Vagina (tissue), 2 donors: ENCODE measurements at regions not wholly inside any gene's neighbourhood (a gene's known extent, or its start where the extent isn't known, plus 50 kb on each side); places are given as distances from the start of the nearest gene placed in this dataset.

Experiments used
- POLR2A ChIP-seq, 2 donors: fragments of 450-650 bp; IDR thresholded peaks; one replicate each; pipeline ENCODE4 v1.6.1; 2017; ENCODE audit warnings: antibody characterized with exemption in 2 of 2, mild to moderate bottlenecking in 2 of 2, moderate library complexity in 2 of 2
- POLR2AphosphoS5 ChIP-seq, 2 donors: sonication (generic); formaldehyde crosslinking; IDR thresholded peaks; one replicate each; pipeline ENCODE4 v1.9.0; 2017; ENCODE audit warnings: antibody characterized with exemption in 2 of 2, mild to moderate bottlenecking in 2 of 2, low read depth in 1 of 2; ENCODE audit not compliant: insufficient read depth in 1 of 2
- TF ChIP-seq, protein P1 (sequence below), 3 experiments: fragments of 450-650 bp in 2 of 3; fragments of 200-600 bp in 1 of 3; sonication (generic) in 1 of 3; IDR thresholded peaks; one replicate each; pipeline ENCODE4 v1.5.1; 2017 to 2019; ENCODE audit warnings: antibody characterized with exemption in 3 of 3, mild to moderate bottlenecking in 2 of 3, moderate library complexity in 2 of 3

DNA sequence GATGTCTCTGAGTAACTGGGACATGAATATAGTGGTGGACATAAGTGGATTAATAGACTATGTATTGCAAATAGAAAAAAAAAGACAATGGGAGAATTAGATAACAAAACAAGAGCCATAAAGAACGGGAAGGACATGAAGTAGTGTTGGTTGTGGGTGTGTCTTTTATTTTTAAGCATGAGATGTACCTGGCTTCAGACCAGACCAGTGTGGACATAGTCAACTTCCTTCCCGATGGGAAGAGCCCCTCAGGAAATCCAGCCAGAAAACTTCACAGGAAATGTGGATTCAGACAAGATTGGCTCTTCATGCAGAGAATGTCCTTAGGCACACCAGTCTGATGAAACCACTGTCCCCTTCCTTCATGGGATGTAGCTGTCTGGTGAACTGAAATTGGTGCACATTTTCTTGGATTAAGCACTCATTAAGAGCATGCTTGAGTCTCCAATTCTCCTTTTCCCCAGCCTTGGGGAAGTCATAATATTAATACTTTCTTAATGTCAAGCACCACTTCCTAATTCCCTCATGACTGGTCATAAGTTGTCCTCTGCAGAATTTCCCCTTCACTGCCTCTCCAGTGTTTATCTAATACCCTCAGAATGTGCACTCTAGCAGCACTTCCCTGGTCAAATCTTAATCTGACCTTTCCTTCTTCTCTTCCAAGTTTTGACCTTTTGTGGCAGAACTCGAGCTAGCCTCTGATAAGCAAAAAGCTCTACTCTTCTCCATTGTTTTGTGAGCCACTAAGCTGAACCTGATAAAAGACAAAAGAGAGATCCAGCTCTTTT is 350.6 kb upstream of the MAF start:
- TF ChIP-seq, protein P1, sequence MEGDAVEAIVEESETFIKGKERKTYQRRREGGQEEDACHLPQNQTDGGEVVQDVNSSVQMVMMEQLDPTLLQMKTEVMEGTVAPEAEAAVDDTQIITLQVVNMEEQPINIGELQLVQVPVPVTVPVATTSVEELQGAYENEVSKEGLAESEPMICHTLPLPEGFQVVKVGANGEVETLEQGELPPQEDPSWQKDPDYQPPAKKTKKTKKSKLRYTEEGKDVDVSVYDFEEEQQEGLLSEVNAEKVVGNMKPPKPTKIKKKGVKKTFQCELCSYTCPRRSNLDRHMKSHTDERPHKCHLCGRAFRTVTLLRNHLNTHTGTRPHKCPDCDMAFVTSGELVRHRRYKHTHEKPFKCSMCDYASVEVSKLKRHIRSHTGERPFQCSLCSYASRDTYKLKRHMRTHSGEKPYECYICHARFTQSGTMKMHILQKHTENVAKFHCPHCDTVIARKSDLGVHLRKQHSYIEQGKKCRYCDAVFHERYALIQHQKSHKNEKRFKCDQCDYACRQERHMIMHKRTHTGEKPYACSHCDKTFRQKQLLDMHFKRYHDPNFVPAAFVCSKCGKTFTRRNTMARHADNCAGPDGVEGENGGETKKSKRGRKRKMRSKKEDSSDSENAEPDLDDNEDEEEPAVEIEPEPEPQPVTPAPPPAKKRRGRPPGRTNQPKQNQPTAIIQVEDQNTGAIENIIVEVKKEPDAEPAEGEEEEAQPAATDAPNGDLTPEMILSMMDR (IDR thresholded peaks at IDR 0.05) = no peak
- TF ChIP-seq POLR2A (IDR thresholded peaks at IDR 0.05) = no peak
- no peak for TF ChIP-seq POLR2AphosphoS5 (IDR thresholded peaks at IDR 0.05; ENCODE audit: insufficient read depth in 1 of 2, low read depth in 1 of 2)
